Choroid plexus epithelial cell (primary cell): ENCODE measurements at regions not wholly inside any gene's neighbourhood (a gene's known extent, or its start where the extent isn't known, plus 50 kb on each side); places are given as distances from the start of the nearest gene placed in this dataset.
A peak's percentile ranks its signal among the peaks of the same experiment; 100 is the strongest.

Experiments used
- DNase-seq: peaks from one replicate; pipeline ENCODE4 v3.0.0-alpha.2; 2010; ENCODE audit warnings: low read depth
- H3K4me3 ChIP-seq: 2 replicates; pipeline ENCODE4 v1.5.1; 2011; ENCODE audit warnings: low read depth, mild to moderate bottlenecking, control low read depth, low read length, moderate library complexity
- CTCF ChIP-seq: conservative IDR thresholded peaks from 2 replicates; pipeline ENCODE4 v1.5.1; 2011; ENCODE audit warnings: low read depth, mild to moderate bottlenecking, control low read depth, inconsistent platforms, low read length, moderate library complexity

GRCh38 chr9:4921449-4921848 lies 63.6 kb upstream of the JAK2 start:
- no peak overlapping the region for H3K4me3 ChIP-seq
- TF ChIP-seq CTCF, result no peak
- DNase-seq, result no peak

- TF ChIP-seq CTCF, result no peak
- DNase-seq, result no peak
- no peak overlapping the region for H3K4me3 ChIP-seq
These were observed 63.0 kb upstream of the JAK2 start for GRCh38 chr9:4922101-4922500.

GRCh38 chr9:4922730-4923129 lies 62.3 kb upstream of the JAK2 start:
- no peak overlapping the region for H3K4me3 ChIP-seq
- TF ChIP-seq CTCF, result no peak
- no peak for DNase-seq

- H3K4me3 ChIP-seq, result no peak overlapping the region
- TF ChIP-seq CTCF, result no peak
- DNase-seq, result no peak
These were observed 61.9 kb upstream of the JAK2 start for GRCh38 chr9:4923141-4923540.

GRCh38 chr9:4923580-4924544 lies 61.2 kb upstream of the JAK2 start:
- DNase-seq, result peak; percentile 70
- TF ChIP-seq CTCF, result peak; percentile 64

GRCh38 chr9:4926239-4926638 lies 58.8 kb upstream of the JAK2 start:
- no peak for TF ChIP-seq CTCF

More at GRCh38 chr9:4923580-4924544, 61.2 kb upstream of the JAK2 start:
- H3K4me3 ChIP-seq, result no peak overlapping the region

GRCh38 chr9:4927043-4927471 lies 58.0 kb upstream of the JAK2 start:
- H3K4me3 ChIP-seq, result peak overlapping the region; percentile 6
- no peak for DNase-seq
- TF ChIP-seq CTCF, result no peak

More at GRCh38 chr9:4926239-4926638, 58.8 kb upstream of the JAK2 start:
- no peak overlapping the region for H3K4me3 ChIP-seq
- DNase-seq, result no peak
